ENCODE measurements at regions not wholly inside any gene's neighbourhood (a gene's known extent, or its start where the extent isn't known, plus 50 kb on each side); places are given as distances from the start of the nearest gene placed in this dataset.
A peak's percentile ranks its signal among the peaks of the same experiment; 100 is the strongest.

DNA sequence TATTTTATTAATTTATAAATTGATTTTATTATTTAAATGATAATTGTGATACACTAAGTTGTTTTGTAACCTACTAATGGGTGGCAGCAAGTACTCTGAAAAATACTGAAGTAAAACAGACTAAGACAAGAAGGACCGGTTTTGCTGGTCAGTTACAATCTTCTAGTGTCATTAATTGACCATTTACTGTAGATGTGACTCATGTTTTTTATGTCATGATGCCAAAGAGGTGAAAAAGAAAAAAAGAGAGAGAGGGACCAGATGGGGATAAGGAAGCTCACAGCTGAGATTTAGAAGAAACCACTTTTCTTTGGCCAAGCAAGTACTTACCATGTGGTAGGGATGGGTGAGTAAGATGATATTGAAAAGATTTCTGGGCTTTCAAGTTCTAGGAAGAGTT, 955.8 kb upstream of the LRRTM1 start:
- DNase-seq = no peak

DNA sequence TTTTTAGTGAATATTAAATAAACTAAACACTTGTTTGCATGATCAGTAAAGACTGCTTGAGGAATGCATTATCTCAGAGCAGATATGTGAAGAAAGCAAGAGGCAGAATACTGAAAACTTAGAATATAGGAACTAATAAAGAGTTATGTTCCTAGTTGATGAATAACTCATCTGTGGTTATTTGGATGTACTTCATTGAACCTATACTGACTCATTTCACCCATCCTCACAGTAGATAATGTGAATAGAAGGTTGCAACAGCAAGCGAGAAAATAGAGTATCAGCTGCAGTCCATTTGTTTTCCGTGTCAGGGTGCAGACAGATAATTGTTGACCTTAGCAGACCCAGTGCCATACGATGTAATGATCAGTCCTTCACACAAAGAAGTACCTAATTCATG, 945.7 kb upstream of the LRRTM1 start:
- no peak for DNase-seq

DNA sequence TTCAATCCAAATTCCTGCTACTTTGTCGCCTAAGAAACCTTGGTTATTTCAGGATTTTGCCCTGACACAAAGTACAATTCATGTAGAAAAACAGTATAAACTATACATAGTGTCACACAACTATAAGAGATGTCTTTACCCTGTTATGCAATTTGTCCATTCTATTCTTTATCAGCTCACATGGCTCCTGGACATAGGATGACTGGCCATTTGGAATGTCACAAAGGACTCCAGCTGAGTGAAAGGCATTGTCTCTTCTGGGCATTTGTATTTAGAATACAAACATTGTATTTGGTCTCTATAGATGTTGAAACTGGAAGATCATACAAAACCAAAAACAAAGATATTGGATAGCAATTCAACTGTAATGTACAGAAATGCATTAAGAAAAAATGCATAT, 944.6 kb upstream of the LRRTM1 start:
- DNase-seq = no peak

DNA sequence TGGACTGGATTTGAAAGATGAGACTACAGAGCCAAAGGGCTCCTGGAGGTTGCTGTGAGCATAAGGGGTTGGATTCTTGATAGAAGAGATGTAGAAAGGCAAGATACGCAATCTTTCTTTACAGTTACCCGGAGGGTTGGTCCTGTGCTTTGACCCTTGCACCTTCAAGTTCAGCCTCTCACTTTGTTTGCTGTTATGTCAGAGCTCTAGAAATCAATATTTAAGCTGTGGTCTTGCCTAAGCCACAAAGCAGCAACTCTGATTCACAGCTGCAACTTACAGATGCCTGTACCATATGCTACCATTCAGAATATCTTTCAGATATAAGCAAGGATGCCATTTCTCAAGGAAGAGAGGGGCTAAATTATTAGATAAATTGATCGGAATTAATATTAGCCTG, 943.1 kb upstream of the LRRTM1 start:
- DNase-seq = no peak

DNA sequence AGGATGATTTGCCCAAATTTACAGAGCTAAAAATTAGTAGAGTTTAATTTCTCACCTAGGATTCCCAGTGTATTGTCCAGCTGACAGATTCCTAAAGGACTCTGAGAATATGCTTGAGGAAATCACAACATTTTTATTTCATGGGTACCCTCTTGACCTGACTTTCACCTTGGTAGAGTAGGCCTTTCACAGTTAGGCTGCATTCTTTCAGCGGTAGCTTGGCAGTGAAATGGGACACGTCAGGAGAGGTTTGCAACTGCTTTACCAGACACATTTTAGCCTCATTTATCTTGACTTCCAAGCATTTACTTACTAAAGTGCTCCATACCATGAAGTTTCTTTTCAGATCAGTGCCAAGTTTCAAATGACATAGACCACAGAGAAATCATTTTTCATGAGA, 937.9 kb upstream of the LRRTM1 start:
- no peak for DNase-seq

DNA sequence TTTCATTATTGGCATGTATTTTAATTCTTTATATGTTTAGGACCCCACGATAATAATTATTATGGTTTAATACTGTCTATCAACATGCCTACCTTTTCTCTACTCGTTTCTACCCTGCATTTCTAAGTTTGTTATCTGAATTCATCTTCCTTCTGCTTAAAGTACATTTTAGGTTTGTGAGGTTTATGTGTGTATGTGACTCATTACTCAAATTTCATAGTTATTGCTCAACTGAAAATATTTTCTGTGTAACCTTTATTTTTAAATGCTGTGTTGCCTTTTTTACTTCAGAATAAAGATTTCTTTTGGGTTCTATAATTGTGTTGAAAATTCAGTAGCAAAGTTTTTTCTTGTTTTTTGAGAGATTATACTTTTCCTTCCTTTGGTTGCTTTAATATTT, 933.9 kb upstream of the LRRTM1 start:
- no peak for DNase-seq

DNA sequence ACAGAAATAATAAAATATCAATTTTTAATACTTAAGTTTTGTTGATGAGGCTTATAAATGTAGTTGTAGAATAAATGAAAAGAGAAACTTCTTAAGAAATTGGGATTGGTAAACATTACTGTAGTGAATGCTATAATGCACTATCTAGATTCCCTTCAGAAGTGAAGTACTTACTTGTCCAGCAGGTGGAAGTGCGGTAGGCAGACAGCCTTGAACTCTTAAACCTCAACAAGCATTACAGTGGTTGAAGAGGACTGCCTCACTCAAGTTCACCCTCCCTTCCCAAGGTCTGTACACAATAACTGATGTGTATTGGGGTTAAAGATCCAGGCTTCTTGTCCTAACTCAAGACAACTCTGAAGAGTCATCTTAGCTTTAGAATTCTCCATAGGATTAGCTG, 931.0 kb upstream of the LRRTM1 start:
- DNase-seq = no peak

DNA sequence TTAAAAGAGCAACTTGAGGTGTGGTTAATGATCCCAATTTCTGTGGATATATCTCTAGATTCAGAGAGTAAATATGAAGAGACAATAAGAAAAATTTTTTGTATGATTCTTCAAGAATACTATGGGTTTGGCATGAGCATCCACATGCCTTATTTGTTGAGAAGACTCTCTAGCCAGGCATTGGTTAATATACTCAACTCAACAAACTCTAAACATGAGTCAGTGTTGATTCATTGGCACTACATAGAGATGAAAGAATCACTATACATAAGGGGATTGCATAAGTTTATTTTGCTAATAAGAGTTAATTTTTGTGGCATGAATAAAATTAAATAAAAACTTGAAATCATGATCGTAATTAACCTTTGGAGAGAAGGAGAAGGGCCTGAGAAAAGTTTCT, 930.2 kb upstream of the LRRTM1 start:
- DNase-seq = no peak

DNA sequence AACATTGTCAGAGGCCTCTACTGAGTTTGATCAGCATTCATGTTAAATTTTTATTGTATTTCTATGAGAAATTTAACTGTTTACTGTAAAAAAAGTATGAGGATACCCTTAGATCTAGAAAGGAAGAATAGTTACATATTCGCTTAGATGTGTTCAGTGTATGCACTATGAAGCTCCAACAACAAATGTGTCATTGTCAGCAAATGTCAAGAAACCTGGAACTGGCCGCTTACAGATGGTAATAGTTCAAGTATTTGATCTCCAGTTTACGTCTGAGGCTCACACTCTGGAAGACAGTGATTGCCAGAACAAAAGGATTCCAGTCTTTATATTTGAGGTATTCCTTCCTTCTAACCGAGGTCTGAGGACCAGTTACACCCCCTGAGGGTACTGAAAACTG, 921.2 kb upstream of the LRRTM1 start:
- DNase-seq = no peak

DNA sequence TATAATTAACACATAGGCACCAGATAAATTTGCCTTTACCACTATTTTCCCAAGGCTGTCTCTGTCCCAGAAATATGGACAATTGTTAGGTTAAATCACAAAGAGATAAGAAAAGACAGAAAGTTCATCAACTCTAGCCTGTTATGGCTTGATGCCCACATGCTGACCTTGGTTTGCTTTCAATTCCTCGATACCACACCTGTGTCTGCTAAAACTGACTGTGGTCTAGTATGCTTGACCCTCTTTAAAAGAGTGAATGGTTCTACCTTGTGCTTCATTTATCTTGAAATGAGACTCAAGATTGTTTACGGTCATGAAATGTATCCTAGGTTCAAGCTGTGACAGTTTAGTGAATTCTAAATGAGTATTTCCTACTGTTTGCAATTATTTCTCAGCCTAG, 909.0 kb upstream of the LRRTM1 start:
- no peak for DNase-seq

DNA sequence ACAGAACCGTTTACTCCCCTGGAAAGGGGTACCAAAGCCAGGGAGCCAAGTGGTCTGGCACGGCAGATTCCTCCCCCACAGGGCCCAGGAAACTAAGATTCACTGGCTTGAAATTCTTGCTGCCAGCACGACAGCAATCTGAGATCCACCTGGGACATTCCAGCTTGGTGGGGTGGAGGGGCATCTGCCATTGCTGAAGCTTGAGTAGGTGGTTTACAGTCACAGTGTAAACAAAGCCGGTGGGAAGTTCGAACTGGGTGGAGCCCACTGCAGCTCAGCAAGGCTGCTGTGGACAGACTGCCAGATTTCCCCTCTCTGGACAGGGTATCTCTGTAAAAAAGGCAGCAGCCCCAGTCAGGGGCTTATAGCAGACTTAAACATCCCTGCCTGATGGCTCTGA, 901.7 kb upstream of the LRRTM1 start:
- no peak for DNase-seq

DNA sequence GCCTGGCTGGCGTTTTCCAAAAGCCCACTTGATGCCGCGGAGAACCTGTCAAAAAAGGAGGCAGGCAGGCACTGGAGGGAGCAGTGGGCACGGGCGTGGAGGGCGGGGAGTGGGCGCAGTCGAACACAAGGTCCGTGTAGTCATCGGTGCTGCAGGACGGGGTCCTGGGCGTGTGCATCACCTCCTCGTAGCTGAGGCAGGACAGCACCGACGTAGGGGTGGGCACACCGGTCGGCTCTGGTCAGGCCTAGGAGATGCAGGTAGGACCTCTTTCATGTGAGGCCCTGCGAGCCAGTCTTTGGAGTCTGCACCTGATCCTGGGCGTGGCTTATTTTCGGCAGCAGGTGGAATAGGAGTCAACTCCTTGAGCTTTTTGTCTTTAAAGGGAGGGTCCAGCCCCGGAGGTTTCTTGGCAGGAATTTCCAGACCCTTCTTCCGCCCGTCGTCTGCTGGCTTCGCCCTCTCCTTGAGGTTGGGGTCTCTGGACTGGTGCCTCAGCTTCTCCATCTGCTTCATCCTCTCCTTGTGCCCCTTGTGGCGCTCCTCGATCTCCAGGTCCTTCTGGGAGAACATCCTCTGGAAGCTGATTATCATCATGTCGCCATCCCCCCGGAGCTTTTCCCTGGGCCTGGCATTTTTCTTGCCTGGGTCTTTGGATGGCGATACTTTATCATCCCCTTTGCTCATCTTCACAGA, 892.5 kb upstream of the LRRTM1 start:
- DNase-seq = no peak

DNA sequence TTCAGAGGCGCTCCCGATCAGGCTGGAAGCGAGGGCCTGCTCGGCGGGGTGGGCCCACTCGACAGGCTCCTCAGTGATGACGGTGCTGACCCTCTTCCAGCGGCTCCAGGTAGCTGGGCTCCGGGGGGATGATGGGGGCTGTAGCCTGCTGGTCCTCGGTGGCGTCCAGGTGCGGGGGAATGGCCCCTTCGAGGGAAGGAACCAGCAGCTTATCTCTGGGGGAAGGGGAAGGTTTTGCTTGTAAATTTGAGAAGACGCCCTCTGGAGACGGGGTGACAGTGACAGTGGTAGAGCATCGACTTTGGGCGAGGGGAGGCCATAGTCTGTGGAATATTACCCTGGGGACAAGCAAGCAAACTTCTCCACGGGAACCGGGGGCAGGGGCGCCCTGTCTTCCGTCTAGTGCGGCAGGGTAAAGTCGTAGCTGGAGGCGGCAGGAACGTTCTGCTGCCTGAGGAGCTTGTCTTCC, 891.9 kb upstream of the LRRTM1 start:
- DNase-seq = no peak

DNA sequence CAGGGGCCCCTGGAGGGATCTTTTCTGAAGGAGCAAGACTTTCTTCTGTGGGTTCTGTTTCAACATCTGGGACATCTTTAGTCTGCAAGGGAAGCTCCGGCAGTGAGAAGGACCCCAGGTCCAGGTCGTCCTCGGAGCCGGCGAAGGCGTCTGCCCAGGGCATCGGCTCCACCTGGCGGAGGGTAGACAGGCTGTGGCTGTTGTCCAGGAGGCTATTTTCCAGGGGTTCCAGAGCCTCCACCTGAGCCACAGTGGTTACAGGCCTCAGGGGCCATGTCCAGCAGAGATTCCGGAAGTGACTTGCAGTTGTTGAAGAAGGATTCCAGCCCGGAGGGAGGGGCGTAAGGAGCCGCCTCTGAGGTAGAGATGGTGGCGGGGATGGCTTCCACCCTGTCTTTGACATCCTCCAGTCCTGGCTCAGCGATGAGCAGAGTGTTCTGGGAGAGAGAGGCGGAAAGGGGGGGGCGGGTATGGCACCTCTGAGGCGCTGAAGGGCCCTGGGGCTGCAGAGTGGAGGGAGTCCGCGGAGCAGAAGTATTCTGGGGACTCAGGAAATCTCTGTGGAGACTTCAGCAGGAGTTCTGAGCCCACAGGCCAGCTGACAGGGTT, 891.3 kb upstream of the LRRTM1 start:
- no peak for DNase-seq

DNA sequence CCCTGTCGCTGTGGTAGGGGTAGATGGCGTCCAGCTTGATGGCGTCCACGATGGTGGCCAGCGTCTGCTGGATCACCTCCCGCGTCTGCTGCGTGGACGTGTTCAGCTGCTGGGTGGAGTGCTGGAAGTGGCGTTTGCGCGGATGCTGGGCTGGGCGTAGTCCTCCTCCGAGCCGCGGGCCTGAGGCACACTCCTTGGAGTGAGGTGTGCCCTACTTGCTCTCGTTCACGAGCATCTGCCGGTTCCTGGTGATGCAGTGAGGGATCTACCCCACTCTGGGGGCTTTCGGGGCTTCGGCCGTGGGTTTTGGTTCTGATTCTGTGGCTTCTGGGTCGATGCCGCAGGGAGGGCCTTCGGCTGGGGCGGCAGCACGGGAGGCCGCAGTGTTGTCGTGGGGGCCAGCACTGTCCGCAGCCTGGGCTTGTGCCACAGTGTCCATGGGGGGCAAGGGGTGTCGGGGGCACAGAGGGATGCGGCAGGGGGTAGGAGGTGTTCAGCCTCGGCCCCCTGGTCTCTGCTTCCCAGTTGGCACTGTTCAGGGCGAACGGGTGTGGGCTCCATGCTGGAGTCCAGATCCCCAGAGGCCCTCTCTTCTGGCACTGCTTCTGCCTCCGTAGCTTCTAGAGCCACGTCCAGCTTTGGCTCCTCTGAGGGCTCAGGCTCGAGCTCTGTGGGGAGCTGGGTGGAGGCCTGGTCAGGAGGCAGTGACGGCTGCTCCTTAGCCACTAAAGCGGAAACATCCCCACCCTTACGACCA, 890.6 kb upstream of the LRRTM1 start:
- DNase-seq = no peak

DNA sequence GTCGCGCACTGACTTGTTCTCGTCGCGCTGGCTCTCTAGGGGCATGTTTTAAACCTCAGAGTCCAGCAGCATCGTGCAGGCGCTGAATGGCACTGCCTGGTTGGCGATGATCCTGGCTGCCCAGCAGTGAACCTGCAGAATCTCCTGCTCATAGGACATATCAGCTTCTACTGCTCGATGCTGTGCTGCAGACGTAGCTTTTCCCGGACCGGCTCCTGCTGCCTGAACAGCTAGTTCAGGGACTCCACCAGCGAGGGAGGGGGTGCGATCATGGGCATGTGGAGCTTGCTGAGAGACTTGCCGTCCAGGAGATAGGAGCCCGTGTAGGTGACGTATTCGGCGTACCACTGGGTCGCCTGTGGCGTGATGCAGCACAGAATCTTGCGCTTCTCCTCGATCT, 890.0 kb upstream of the LRRTM1 start:
- DNase-seq = no peak

DNA sequence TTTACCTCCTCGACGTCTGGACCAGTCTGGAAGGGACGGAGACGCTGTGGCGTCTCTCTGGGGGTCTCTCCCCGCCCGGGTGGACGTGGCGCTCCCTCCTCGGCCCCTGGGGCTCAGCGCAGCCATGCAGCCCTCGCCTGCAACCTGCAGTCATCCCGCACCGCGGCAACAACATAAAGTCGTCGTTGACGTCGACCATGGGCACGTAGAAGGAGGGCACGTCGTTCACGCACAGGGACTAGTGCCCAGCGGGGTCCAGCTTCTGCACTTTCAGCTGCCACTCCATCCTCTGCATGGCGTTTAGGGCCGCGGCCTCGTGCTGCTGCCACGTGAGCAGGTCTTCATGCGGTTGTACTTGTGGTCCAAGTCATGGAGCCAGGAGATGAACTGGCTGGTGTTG, 889.6 kb upstream of the LRRTM1 start:
- DNase-seq = no peak

DNA sequence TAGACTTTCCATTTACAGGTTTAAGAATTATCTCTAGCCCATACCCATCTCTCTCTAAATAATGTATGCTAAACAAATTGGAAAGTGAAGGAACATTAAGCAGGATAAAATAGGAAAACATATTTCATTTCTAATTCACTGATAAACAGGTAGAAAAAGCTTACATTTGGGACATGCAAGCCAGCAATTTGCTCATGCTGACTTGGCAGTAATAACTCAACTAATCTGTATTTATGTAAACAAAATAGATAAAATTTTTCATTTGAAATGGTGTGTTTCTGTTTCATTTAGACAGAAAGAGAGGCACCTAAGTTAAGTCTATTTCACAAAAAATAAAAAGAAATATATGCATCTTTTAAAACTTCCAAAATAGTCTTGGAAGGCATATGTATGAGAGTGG, 877.3 kb upstream of the LRRTM1 start:
- no peak for DNase-seq

DNA sequence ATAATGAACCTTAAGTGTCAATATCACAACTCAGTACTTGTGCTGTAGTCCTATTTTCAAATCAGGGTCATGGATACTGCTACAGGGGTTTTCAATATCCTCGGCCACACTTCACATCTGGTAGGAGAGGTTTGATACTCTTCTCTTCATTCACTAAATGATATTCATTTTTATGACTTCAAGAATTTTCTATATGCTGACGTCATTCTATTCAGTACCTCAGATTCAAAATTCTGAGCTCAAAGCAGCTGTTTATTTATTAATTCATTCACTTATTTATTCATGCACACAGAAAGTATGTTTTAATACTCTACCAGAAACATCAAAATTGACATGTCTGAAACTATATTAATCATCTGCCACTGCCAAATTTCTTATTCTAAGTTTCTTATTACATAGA, 866.9 kb upstream of the LRRTM1 start:
- DNase-seq = no peak

DNA sequence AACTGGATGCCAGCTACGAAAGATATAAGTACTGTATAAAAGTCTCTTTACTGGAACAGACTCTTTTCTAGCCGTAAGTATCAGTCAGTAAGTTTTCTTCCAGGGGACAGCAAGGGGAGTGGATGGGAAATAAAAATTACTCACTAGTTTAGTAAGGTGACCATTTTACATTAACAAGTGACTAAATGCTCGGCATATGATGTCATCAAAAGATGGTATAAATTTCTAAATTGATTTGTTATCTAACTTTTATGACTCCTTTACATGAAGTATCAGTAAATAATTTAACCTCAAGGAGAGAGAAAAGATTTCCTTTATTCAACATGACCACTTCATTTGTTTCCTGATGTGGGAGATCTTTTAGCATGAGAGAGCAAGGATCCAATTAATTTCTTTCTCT, 859.0 kb upstream of the LRRTM1 start:
- no peak for DNase-seq

DNA sequence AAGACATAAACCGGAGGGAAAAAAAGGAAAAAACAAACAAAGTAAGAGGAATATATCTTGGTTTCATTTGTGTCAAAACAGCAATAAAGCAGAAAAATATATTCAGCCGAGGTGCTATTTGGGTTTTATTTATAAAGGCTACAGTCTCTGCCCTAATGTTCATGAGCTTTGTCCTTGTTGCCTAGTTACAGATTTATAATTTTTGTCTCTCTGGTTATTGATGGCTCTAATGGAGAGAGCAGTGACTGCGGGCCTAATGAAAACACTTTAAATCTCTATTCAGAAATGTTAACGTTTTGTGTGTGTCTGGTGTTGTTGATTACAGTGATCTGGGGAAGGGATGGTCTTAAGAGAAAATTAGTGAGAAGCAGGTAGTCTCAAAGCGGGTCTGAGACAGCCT, 854.0 kb upstream of the LRRTM1 start:
- DNase-seq = no peak

DNA sequence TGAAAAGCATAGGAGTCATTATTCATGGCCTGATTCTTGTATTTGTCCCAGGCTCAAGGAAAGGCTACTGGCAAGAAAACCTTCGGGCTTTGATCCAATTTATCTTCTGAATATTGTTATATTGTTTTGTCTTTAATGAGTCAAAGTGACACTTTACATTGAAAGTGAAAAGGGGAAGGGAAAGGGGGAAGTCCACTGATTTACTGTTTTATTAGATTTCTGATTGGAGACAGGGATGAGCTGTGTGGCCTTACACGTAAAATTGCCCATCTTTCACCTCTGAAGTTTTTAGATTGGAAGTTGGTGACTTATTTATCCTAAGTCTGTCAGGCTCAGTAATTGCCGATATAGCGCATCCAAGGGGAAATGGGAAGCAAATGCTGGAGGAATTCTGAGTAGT, 843.8 kb upstream of the LRRTM1 start:
- DNase-seq = no peak

DNA sequence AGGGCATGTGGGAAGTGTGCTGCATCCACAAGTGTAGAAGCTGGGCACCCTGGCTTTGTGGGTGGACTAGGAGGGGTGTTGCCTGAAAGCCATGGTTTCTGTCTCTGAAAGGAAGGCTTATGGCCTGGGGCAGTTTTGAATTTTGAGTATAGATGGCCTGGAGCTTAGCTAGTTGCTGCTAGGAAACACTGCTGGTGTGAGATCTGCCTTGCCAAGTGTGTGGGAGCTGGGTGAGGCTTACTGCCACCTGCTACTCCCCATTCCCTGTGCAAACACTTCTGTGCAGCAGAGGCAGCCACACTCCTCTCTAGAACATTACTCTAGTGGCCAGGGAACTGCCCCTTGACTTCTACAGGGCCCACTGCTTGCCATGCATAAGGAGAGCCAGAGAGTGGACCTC, 831.7 kb upstream of the LRRTM1 start:
- peak in 1 of 51 donors; percentile 7 for DNase-seq

All from hypothalamus (tissue), 51 donors.